ENCODE measurements at regions not wholly inside any gene's neighbourhood (a gene's known extent, or its start where the extent isn't known, plus 50 kb on each side); places are given as distances from the start of the nearest gene placed in this dataset.

GRCh38 chr15:96817900-96818299 lies 487.4 kb downstream of the NR2F2 start:
- Histone ChIP-seq H3K4me1 (no peaks in the 10 kb centered on the region), H3K9me3 (no peaks in the 10 kb centered on the region), H3K36me3 (no peaks in the 10 kb centered on the region), H3K4me3 (no peak overlapping the region), H3K27ac (no peak overlapping the region), H3K27me3 (no peaks in the 10 kb centered on the region)
- WGBS, 2 donors, result 82 to 94% methylated on average over 2 of the region's 2 CpGs
- no peak for ATAC-seq (ENCODE audit: low FRiP score in 2 of 2)
- TF ChIP-seq POLR2AphosphoS5 (IDR thresholded peaks at IDR 0.05), result no peak
- TF ChIP-seq POLR2A (IDR thresholded peaks at IDR 0.05), result no peak
- TF ChIP-seq CTCF (IDR thresholded peaks at IDR 0.05), result no peak
- no peak for TF ChIP-seq EP300 (IDR thresholded peaks at IDR 0.05)
- no peak for DNase-seq

GRCh38 chr15:96818861-96819260 lies 488.4 kb downstream of the NR2F2 start:
- no peak for TF ChIP-seq POLR2AphosphoS5 (IDR thresholded peaks at IDR 0.05)
- TF ChIP-seq EP300 (IDR thresholded peaks at IDR 0.05), result no peak
- TF ChIP-seq POLR2A (IDR thresholded peaks at IDR 0.05), result no peak
- TF ChIP-seq CTCF (IDR thresholded peaks at IDR 0.05), result no peak
- no peak for ATAC-seq (ENCODE audit: low FRiP score in 2 of 2)
- 72 to 85% methylated on average over 4 of the region's 4 CpGs for WGBS, 2 donors

GRCh38 chr15:96827981-96828380 lies 497.5 kb downstream of the NR2F2 start:
- Histone ChIP-seq H3K9me3 (no peaks in the 10 kb centered on the region), H3K27ac (no peak overlapping the region), H3K4me3 (no peak overlapping the region), H3K4me1 (no peaks in the 10 kb centered on the region), H3K27me3 (no peaks in the 10 kb centered on the region), H3K36me3 (no peaks in the 10 kb centered on the region)
- ATAC-seq (ENCODE audit: low FRiP score in 2 of 2) (no peak), DNase-seq (no peak)
- 73 to 76% methylated on average over 8 of the region's 8 CpGs for WGBS, 2 donors
- no peak for TF ChIP-seq EP300 (IDR thresholded peaks at IDR 0.05)
- TF ChIP-seq CTCF (IDR thresholded peaks at IDR 0.05), result no peak
- no peak for TF ChIP-seq POLR2A (IDR thresholded peaks at IDR 0.05)
- no peak for TF ChIP-seq POLR2AphosphoS5 (IDR thresholded peaks at IDR 0.05)

More at GRCh38 chr15:96818861-96819260, 488.4 kb downstream of the NR2F2 start:
- H3K4me3 ChIP-seq, result no peak overlapping the region
- no peaks in the 10 kb centered on the region for H3K36me3 ChIP-seq
- H3K9me3 ChIP-seq, result no peaks in the 10 kb centered on the region
- H3K27ac ChIP-seq, result no peak overlapping the region
- no peak for DNase-seq
- H3K27me3 ChIP-seq, result no peaks in the 10 kb centered on the region
- no peaks in the 10 kb centered on the region for H3K4me1 ChIP-seq

GRCh38 chr15:96837241-96837970 lies 506.9 kb downstream of the NR2F2 start:
- Histone ChIP-seq H3K4me1 (no peaks in the 10 kb centered on the region), H3K27ac (no peak overlapping the region), H3K27me3 (no peaks in the 10 kb centered on the region), H3K9me3 (peaks cover 0 to 10% (median 2%) of the 10 kb centered on the region in 4 donors), H3K36me3 (no peaks in the 10 kb centered on the region), H3K4me3 (no peak overlapping the region)
- DNase-seq (no peak), ATAC-seq (ENCODE audit: low FRiP score in 2 of 2) (no peak)
- TF ChIP-seq EP300 (IDR thresholded peaks at IDR 0.05) (no peak), POLR2AphosphoS5 (IDR thresholded peaks at IDR 0.05) (no peak), CTCF (IDR thresholded peaks at IDR 0.05) (no peak), POLR2A (IDR thresholded peaks at IDR 0.05) (no peak)
- 82 to 86% methylated on average over 13 of the region's 14 CpGs for WGBS, 2 donors

- ATAC-seq (ENCODE audit: low FRiP score in 2 of 2), result no peak
- H3K4me1 ChIP-seq, result no peaks in the 10 kb centered on the region
- DNase-seq, result no peak
- H3K4me3 ChIP-seq, result no peak overlapping the region
- no peak overlapping the region for H3K27ac ChIP-seq
- H3K27me3 ChIP-seq, result no peaks in the 10 kb centered on the region
- TF ChIP-seq CTCF (IDR thresholded peaks at IDR 0.05) (no peak), EP300 (IDR thresholded peaks at IDR 0.05) (no peak), POLR2A (IDR thresholded peaks at IDR 0.05) (no peak), POLR2AphosphoS5 (IDR thresholded peaks at IDR 0.05) (no peak)
- peaks cover 0 to 11% (median 2%) of the 10 kb centered on the region in 4 donors for H3K9me3 ChIP-seq
- H3K36me3 ChIP-seq, result no peaks in the 10 kb centered on the region
Observed at GRCh38 chr15:96838081-96838480, 507.6 kb downstream of the NR2F2 start.
